RKO (cell line): ENCODE measurements at regions not wholly inside any gene's neighbourhood (a gene's known extent, or its start where the extent isn't known, plus 50 kb on each side); places are given as distances from the start of the nearest gene placed in this dataset.
"Not testable (repeated sequence)": the region's sequence is repeated elsewhere in the genome, so short reads cannot be mapped to it uniquely, and the experiment has no call there.

Experiments
- DNase-seq: peaks from one replicate; pipeline ENCODE4 v3.0.0-alpha.2; 2016; ENCODE audit warnings: low spot score

GRCh38 chr9:32172256-32172655 is 212.2 kb upstream of the ACO1 start:
- DNase-seq: no peak

- DNase-seq: no peak
Measured at GRCh38 chr9:32177396-32177795, 207.0 kb upstream of the ACO1 start.

DNA sequence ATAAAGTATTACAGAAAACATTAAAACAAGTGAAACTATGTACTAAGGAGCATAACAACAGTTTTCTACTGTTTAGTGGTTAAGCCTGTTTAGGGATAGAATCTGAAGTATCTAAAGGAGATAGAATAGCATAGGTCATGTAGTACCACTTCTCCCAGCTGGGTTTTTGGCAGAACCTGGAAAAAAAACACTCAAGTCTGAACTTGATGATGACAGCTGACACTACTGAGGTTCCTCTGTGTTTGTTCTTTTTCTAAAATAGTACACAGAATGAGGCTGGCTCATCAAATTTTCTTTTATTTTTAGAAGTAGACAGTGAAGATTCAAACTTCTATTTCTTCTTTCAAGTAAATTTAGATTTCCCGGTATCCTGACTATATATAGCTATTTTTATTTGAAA is 203.8 kb upstream of the ACO1 start:
- no peak for DNase-seq

DNA sequence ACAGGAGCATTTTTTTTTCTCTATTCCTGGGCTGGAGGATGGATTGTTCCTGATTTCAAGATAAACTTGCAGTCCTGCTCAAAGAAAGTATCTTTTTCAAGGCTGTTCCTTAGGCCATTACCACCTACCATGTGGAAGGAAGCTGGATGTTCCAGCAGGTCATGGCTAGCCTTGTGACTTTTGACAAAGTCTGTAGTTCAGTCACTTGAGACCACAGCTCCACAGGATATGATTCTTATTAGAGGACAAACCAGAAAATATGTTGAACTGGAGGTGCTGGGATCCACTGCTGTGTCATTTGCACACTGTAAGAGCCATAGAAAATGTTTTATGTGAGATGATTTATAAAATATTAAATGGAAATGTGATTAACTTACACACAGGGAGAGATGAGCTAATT is 184.2 kb upstream of the ACO1 start:
- no peak for DNase-seq

- DNase-seq: no peak
Measured at GRCh38 chr9:32200896-32201295, 183.5 kb upstream of the ACO1 start.

GRCh38 chr9:32209164-32209563 is 175.3 kb upstream of the ACO1 start:
- DNase-seq: not testable (repeated sequence)

- DNase-seq: no peak
Measured at GRCh38 chr9:32218100-32218767, 166.2 kb upstream of the ACO1 start.

- DNase-seq: no peak
Measured at GRCh38 chr9:32220750-32221149, 163.7 kb upstream of the ACO1 start.

DNA sequence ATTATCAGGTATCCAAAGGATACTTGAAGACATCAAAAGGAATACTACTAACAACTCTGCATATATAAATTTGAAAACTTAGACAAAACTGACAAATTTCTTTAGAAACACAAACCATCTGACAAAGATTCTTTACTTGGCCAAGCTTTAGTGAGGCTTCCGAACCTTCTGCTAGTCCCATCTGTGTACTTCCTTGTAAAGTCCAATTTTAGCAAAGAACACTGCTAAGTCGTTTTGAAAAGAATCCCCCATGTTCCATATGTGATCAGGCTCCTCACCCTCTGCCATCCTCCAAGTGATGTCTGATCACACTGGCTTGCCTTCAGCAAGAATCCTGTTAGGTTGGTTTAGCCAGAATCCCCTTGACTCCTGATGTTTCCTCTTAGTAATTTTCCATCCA is 150.0 kb upstream of the ACO1 start:
- no peak for DNase-seq

GRCh38 chr9:32247168-32247567 is 137.3 kb upstream of the ACO1 start:
- DNase-seq: no peak

DNA sequence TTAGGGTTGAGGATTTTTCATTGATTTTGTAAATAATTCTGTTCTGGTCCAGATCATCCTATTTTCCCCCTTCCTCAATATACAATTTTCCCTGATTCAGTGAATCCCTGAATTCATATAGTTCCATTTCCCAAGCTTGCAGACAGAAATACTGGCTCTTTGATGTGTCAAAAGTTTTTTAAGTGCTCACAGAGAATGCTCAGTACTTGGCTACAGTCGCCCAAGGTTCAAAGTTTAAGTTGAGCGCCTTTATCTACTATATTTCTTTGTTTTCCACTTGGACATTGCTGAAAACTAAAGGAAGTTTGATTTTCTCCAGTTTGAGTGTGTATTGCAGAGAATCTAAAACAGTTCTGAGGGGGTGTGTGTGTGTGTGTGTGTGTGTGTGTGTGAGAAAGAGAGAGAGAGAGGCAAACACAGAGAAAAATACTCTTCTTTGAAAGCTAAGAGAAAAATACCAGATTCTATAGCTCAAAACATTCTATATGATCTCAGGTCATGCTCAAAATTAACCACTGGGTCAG is 136.2 kb upstream of the ACO1 start:
- DNase-seq: no peak

DNA sequence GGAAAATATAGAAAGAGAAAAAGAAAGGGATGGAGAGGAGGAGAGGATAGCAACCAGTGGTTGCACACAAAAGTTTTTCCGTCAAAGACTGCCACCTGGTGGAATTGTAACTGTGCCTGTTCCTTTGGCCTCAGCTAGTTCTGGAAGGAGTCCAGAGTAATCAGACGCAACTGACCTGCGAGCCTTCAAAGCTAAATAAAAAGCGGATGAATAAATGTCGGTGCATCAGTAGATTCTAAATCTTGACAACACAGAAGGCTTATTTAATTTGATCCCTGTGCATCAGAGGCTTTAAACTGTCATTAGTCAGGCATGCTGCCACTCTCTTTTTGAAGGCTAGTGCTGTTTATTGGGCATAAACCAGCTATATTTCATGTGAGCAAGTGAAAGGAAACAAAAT is 132.9 kb upstream of the ACO1 start:
- DNase-seq: peak; percentile 77

DNA sequence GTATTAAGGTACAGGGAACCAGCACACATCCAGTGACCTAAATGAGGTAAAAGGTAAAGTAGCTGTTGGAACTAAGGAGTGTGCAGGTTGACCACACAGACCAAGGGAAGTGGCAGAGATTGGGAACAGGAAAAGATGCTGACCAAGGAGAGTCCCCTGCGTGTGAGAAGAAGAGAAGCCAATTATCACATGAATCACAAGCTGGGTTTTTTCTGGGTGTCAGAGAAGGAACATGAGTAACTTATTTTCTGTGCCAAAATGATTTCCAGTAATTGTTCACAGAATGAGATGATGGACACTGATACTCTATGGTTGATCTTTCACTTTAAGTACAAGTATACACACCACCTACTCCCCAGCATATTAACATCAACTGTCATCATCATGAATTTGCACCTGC is 130.7 kb upstream of the ACO1 start:
- DNase-seq: no peak

DNA sequence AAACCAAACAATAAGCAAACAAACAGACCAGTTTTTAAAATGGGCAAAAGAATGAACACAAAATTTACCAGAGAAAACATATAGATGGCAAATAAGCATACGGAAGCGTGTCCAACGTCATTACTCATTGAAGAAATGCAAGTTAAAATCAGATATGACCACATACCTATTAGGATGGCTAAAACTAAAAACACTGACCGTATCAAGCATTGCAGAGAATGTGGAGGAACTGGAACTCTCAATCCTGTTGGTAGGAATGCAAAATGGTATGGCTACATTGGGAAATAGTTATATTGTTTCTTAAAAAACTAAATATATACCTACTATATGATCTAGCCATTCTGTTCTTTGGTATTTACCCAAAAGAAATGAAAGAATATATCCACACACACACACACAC is 129.4 kb upstream of the ACO1 start:
- DNase-seq: no peak

GRCh38 chr9:32258482-32258881 is 126.0 kb upstream of the ACO1 start:
- DNase-seq: no peak

GRCh38 chr9:32260151-32260862 is 124.1 kb upstream of the ACO1 start:
- DNase-seq: no peak

DNA sequence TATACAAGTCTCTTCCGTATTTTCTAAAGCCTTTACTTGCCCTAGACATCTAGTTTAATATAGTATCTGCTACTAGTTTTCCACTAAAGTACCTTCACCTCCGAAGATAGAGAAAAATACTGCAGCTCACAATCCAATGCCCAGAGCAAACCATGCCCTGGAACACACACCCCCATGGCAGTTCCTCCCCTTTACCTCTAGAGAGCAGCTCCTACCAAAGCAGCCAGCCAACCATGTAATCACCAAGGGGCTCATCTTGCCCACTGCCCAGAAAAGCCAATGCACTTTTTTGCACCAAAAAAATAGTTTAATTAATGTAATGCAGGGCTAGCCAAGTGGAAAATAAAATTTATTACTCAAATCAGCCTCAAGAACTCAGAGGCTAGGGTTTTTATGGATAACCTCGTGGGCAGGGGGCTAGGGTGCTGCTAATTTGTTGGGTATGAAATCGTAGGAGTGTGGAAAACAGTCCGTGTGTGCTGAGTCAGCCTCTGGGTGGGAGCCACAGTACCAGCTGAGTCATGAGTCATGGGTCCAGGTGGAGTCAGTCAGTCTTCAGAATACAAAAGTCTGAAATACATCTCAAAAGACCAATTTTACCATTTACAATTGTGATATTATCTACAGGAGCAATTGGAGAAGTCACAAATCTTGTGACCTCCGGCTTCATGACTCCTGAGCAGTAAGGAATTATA is 120.1 kb upstream of the ACO1 start:
- peak; percentile 50 for DNase-seq

DNA sequence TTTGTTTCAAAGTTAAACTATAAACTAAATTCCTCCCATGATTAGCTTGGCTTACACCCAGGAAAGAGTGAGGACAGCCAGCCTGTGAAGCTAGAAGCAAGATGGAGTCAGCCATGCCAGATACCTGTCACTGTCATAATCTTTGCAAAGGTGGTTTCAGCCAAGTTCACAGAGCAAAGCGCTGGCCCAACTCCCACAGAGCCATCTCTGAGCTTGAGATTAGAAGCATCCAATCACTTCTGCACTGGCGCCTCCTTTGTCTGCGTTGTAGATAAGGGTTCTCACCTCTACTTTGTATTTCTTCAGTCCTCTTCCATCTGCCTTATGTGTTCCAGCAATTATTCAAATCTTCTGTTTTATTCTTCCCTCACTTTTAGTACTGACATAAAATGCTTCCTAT is 119.4 kb upstream of the ACO1 start:
- no peak for DNase-seq

- DNase-seq: no peak
Measured at GRCh38 chr9:32278991-32279390, 105.5 kb upstream of the ACO1 start.

- DNase-seq: no peak
Measured at GRCh38 chr9:32289756-32290155, 94.7 kb upstream of the ACO1 start.

DNA sequence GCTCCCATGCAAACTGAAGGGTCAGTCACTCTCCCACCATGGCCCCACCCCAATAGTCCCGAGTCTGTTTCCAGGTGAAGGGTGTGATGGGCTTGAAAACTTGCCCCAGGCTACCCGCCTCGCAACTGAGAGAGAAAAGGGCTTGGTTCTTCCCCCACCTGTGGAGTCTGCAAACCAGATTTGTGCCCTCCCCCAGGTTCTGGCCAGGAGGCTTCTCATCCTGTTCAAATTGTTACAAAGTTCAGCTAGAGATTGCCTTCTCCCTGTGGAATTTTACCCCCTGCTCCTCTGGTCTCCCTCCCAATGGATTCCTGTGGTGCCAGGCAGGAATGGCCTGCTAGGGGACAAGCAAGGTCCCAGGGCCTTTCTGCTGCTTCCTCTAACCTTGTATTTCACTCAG is 93.1 kb upstream of the ACO1 start:
- no peak for DNase-seq

DNA sequence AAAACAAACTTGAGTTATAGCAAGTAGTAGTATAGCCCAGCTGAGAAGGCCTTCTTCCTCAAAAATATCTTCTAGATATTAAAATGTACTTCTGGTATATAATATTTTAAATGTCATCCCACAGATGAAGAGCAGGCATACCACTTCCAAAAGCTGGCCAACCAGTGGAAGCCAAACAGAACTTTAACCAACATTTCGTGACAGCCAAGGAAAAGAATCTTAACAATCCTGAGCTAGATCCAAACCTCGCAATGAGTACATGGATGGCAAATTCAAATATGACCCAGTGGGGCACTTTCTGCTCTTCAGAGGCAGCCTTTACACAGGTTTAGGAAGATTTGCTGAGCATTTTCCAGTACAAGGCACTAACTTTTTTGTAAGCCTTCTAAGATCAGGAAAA is 91.8 kb upstream of the ACO1 start:
- no peak for DNase-seq

DNA sequence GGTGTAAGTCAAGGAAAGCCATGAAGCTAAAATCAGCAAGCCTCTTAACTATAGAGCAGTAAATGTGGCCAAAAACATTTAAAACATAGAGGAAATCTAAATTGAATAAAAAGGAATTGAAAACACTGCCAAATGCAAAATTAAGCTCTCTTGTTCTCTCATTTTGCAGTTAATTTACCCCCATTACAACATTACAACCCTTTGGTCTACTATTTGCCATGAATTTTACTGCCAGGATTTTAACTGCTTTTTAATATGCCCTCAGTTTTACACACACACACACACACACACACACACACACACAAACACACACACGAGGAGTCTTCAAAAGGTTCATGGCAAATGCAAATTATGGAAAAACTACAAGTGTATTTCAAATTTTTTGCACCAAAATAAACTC is 91.4 kb upstream of the ACO1 start:
- DNase-seq: no peak
